ENCODE measurements at regions not wholly inside any gene's neighbourhood (a gene's known extent, or its start where the extent isn't known, plus 50 kb on each side); places are given as distances from the start of the nearest gene placed in this dataset.
"Not testable (repeated sequence)": the region's sequence is repeated elsewhere in the genome, so short reads cannot be mapped to it uniquely, and the experiment has no call there.

DNA sequence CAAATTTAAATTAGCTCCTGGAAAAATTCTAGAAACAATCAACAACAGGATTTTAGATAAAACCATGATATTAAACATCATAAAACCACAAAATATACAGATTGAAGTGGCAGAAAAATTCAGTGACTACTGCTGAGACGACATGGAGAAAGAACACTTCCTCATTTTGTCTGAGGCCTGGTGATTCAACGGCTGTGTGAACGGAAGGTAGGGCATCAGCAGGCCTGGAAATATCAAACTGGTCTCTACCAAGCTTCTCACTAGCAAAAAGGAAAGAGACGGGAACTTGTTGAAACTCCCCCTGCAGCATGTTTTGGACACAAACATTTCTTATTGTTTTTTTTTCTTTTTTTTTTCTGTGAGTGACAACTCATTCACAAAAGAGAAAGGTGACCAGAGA, 58.0 kb upstream of the AHI1 start:
- no peak for DNase-seq (ENCODE audit: low read depth in 2 of 2)

DNA sequence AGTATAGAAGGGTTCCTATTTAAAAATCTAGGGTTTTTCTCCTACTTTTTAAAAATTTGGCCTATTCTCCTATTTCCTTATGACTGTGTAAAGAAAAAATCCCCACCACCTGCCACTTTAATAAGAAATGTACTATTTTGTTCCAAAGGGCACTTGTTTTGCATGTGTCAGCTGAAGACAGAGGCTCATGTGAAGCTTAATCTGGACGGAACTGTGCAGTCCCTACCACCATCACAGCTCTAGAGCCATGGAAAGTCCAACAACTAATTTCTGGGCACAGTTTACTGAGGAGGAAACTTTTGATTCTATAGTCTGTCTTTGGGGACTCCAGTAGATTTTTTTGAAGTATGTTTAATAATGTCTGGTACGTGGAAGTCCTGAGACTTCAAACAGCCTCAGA, 60.0 kb upstream of the AHI1 start:
- no peak for DNase-seq (ENCODE audit: low read depth in 2 of 2)

DNA sequence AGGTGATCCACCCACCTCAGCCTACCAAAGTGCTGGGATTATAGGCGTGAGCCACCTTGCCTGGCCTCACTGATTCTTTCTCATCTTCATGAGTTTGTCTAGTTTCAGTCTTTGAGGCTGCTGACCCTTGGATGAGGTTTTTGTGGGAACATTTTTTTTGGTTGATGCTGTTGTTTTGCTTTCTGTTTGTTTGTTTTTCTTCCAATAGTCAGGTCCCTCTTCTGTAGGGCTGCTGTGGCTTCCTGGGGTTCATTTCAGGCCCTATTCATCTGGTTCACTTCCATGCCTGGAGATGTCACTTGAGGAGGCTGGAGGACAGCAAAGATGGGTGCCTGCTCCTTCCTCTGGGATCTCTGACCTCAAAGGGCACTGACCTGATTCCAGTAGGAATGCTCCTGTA, 68.1 kb upstream of the AHI1 start:
- not testable (repeated sequence) for DNase-seq (ENCODE audit: low read depth in 2 of 2)

DNA sequence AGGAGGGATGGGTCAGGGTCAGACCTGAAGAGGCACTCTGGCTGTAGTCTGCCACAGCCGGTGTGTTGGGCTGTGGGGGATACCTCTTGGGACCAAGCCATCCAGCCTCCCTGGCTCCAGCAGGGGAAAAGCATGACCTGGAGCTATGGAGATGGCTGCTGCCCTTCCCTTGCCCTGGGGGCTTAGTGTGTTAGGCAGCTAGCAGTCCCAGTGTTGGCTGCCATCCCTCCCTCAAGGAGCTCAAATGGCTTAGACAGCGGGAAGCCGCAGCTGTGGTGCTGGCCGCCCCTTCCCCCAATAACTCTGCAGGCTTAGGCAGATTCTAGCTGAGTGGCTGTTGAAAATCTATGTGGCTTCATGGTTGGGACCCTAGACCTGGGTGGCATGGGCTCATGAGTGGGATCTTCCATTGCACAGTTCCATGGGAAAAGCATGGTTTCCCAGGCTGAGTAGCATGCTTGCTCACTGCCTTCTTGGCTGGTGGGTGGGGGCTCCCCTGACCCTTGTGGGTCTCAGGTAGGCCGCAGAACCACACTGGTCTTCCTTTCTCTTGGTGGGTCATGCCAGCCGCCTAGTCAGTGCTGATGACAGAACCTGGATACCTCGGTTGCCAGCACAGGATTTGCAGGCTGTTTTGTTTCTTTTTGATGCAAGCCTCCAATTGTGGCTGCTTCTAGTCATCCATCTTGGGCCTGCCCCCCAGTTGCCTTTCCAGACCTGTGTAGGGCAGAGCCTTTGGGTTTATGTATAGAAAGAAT, 69.0 kb upstream of the AHI1 start:
- no peak for DNase-seq (ENCODE audit: low read depth in 2 of 2)

DNA sequence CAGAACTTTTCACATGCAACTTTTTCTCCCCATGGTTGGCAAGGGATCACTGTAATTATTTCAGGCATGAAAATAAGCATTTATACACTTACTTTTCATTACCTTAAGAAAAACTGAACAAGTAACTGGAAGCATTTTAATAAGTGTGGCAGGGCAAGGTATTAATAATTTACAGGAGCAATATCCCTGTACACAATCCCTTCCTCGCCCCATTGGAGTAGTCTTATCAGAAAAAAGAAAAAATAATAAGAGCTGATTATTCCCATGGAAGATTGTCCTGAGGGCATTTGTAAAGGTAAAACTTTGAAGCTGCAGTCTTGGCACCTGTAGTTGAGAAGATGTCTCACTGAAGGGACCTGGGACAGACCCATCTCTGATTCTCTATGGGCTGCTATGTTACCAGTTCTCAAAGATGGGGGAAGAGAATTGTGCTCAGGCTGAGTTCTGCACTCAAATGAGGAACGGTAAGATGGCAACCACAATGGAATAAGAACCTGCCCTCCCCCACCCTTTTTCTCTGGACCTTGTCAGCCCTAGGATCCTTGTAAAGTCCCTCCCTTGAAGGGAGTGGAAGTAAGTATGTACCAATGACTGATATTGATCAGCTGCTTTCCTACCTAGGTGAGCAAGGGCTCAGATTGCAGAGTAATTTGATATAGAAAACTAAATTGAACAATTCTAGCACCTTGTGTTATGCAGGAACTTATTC, 70.0 kb upstream of the AHI1 start:
- DNase-seq (ENCODE audit: low read depth in 2 of 2) = no peak

DNA sequence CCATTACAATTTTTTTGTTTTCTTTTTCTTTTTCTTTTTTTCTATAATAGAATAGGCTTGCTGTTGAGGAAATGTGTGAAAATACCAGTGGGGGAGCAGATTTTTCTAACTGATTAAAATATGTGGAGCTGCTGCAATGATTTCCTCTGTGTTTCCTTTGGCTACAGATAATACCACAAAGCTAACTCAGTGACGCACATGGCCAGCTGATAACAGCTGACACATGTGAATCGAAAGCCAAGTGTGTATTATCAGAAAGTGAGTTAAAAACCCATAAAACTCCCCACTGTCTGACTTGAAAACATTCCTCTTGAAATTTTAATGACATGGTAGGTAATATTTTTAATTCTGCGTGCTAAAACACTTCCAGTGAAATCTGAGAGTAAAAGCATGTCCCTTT, 70.8 kb upstream of the AHI1 start:
- peak in 1 of 2 donors; percentile 17 for DNase-seq (ENCODE audit: low read depth in 2 of 2)

DNA sequence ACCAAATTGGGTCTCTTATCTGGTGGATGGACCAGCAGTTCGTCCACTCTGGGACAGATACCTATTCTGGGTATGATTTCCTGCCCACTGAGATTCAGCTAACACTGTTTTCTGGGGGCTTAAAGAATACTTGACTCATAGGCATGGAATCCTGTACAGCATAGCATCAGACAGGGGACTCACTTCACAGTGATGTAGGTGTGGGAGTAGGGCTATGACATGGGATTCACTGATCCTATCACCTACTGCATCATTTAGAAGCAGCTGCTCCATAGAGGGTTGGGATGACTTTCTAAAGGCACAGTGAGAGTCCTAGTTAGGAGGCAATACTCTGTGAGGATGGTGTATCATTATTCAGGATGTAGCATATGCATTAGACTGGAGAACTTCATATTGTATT, 74.5 kb upstream of the AHI1 start:
- no peak for DNase-seq (ENCODE audit: low read depth in 2 of 2)

DNA sequence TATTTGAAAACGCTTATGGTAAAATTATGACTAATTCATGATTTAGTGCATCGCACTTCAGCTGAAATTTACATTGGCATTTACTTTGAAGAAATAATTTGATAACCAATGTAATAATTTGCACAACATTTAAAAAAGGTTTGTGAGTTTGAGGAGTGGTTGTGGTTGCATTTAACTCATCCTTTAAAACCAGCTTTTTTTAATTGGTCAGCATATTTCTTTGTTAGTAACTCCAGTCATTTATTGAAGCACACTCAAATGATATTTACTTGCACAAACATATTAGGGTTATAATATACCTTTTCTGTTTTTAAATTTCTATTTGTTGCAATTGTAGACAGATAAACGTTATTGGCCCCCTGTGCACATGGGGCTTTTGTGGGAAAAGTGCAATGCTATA, 78.1 kb upstream of the AHI1 start:
- DNase-seq (ENCODE audit: low read depth in 2 of 2) = no peak

DNA sequence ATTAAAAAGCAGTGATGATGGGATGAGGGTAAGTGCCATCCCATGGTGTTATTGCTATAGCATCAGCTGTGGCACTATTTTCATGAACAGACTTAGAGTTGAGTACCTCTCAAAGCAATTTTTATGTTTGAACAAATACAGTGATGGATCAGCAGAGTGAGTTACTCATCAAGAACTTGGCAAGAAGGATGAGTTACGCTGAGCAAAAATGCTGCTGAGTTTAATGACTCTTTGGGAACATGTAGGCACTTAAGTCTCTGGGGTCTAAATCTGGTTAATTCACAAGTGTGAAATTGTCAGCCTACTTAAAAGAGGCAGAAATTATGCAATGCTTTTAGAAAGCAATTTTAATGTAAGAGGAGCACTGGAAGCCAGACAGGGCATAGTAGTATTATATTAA, 78.5 kb upstream of the AHI1 start:
- no peak for DNase-seq (ENCODE audit: low read depth in 2 of 2)

DNA sequence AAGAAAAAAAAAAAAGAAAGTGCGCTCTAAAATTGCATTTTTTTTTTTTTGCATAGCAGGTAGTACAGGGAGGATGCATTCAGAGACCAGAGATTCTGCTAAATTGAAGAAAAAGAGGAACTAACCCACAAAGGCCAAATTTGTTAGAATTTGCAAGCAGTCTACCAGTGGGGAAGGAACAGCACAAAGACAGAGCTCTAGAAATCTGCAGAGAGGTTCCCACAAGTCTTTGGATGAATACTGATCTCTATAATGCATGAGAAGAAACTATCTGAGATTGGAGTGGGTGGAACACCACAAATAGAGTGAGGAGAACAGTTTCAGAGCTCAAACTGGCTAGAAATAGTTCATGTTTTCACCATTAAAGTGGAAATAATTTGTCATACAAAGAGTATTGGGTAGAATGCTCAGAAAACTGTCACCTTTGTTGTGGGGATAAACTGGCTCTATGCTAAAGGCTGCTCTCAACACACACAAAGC, 79.6 kb upstream of the AHI1 start:
- no peak for DNase-seq (ENCODE audit: low read depth in 2 of 2)

DNA sequence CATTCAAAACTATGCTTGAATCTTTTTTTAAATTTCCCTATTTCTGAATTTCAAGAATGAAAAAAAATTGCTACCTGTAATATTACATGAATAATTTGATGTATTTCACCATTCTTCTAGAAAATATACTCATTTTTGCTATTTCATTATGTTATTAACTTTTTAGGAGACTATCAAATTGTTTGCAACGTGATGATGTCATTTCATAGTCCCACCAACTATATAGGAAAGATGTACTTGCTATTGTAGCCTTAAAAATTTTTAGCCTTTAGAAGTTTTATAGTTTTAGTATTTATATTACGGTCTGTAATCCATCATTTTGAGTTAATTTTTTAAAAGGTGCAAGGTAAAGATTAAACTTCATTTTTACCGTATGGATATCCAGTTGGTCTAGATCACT, 81.4 kb upstream of the AHI1 start:
- DNase-seq (ENCODE audit: low read depth in 2 of 2) = no peak

DNA sequence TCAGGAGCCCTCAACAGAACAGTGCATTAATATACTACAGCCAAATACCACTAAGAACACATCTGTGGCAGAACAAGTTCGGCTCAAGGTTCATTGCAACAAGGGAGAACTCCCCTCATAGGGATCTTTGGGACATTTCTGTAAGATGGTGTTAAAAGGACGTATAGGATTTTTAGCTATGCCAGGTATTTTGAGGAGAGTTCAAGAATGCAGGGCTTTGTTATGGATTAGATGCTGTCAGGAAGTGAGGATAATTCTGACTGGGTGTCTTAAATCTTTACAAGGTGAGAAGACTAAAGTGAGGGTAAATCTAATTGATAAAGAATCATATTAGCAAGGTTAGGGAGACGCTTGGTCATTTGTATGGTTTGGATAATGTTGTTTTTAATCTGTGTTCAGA, 83.7 kb upstream of the AHI1 start:
- no peak for DNase-seq (ENCODE audit: low read depth in 2 of 2)

DNA sequence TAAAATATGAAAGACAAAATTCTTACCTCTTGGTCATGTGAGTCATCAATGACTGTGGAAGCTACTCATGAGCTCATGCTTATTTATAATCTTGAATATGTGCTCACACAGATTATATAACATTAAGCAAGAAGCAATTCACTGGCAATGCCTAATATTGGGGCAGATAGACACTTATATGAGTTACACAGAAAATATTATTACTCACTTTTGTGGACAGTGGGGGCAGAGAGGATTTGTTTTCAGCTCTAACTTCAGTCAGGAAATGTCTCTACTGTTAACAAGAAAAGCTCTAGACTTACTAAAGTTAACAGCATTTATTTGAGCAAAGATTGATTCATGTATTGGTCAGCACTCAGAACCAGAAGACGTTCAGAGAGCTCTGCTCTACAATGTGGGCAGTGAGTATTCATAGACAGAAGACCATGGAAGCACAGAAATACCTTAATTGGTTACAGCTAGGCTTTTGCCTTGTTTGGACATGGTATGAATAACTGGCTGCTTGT, 85.8 kb upstream of the AHI1 start:
- no peak for DNase-seq (ENCODE audit: low read depth in 2 of 2)

DNA sequence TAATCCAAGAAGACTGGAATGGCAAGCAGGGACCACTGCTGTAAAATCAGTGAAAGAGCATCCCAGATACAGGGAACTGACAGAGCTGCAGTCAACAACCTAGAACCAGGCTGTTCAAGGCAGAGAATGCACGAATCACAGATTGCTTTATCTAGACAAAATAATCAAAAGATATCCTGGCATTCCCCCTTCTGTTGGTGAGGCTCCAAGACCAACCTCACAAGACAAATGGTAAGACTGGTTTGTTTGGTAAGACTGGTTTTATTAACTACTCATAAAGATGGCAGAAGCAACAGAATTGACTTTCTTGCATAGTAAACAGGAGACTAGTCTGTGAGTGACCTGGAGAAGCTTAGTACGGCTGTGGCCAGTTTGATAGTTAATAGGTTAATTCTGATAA, 88.8 kb upstream of the AHI1 start:
- DNase-seq (ENCODE audit: low read depth in 2 of 2) = no peak

DNA sequence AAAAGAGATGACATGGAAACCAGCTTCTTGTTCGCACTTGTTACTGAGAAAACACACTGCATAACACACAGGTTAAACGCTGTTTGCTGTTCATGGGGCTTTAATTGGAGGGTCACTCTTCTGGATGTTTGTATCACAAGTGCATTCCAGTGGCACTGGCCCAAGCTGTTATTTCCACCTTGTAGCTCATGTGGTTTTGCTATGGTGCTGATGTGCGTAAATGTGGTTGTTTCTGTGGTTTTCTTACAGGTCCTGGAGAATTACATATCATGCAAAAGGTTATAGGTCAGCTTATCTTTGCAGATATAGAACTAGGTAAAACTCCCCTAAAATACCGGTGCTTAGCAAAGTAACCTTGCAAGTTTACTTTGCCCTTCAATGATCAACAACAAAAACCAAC, 89.3 kb upstream of the AHI1 start:
- no peak for DNase-seq (ENCODE audit: low read depth in 2 of 2)

DNA sequence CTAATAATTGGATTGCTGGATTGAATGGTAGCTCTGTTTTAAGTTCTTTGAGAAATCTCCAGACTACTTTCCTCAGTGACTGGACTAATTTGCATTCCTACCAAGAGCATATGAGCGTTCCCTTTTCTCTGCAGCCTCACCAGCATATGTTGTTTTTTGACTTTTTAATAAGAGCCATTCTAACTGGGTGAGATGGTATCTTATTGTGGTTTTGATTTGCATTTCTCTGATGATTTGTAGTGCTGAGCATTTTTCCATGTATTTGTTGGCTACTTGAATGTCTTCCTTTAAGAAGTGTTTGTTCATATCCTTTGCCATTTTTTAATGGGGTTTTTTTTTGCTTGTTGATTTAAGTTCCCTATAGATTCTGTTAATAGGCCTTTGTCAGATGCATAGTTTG, 94.7 kb upstream of the AHI1 start:
- DNase-seq (ENCODE audit: low read depth in 2 of 2) = no peak

DNA sequence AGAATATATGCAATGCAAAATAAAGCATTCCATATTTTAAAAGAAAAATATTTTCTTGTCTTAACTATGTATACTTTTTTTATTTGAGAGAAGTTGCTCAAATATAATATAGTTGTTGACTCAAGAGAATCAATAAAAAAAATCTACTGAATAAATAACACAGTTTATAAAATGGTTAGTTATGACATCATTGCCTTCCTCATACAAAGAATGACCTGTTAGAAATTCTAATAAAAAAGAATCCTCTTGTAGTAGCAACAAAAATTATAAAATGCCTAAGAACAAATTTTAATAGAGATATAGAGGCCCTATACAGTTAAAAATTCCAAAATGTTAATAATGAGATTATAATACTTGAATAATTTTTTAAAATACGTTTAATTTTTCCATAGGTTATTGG, 96.5 kb upstream of the AHI1 start:
- DNase-seq (ENCODE audit: low read depth in 2 of 2) = no peak

DNA sequence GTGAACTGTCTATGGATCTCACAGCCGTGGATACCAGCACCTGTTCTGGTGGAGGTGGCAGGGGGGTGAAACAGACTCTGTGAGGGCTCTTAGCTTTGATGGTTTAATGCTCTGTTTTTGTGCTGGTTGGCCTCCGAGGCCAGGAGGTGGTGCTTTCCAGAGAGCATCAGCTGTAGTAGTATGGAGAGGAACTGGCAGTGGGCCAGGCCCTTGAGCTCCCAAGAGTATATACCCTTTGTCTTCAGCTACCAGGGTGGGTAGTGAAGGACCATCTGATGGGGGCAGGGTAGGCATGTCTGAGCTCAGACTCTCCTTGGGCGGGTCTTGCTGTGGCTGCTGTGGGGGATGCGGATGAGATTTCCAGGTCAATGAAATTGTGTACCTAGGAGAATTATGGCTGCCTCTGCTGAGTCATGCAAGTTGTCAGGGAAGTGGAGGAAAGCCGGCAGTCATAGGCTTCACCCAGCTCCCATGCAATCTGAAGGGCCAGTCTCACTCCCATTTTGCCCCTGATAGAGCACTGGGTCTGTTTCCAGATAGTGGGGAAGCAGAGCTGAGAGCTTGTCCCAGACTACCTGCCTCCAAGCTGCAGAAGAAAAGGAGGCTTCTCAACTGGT, 102.7 kb upstream of the AHI1 start:
- no peak for DNase-seq (ENCODE audit: low read depth in 2 of 2)

DNA sequence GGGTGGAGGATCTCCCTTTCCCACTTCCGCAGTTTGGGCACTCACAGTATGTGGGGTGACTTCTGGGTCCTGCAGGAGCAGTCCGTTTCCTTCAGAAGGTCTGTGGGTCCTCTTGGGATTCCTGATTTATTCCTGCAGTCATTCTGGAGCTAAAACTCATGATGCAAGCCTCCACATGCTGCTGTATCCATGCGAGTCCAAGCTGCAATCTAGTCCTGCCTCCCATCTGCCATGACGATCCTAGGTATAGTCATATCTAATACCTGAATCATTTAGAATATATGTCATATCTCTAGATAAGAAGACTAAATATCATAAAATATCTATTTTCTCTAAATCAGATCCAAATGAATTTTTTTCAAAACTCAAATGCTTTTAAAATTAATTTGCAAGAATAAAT, 103.4 kb upstream of the AHI1 start:
- DNase-seq (ENCODE audit: low read depth in 2 of 2) = no peak

DNA sequence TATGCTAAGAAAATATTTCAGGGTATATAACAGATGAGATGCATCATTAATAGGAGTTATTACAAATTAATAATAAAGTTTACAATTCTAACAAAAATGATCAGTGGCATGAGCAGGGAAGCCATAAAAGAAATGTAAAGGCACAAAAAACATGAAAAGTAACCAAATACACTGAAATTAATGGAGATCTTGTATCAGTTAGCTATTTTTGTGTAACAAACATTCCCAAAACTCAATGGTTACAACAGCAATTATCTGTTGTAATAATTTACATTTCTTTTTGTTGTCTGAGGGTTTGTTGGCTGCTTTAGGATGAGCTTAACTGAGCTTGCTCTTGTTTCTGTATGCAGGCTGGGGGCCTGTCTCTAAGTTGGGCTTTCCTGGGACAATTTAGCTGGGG, 104.3 kb upstream of the AHI1 start:
- DNase-seq (ENCODE audit: low read depth in 2 of 2) = no peak

DNA sequence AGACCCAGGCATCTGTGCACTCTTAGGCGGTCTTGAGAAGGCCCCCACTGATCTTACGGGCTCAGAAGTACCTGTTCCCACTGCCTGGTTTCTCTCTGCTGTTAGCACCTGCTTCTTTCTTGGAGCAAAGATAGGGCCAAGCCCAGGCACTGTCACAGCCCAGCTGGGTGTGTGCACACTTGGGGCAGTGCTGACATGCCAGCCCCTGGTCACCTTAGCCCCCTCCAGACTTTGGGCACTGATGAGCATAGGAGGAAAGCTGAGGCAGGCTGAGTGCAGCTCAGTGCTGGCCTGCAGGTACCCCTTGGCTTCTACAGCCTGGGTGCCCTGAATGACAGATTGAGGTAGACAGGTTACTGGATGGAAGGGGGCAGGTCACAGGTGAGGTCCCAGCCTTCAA, 105.7 kb upstream of the AHI1 start:
- DNase-seq (ENCODE audit: low read depth in 2 of 2) = no peak

DNA sequence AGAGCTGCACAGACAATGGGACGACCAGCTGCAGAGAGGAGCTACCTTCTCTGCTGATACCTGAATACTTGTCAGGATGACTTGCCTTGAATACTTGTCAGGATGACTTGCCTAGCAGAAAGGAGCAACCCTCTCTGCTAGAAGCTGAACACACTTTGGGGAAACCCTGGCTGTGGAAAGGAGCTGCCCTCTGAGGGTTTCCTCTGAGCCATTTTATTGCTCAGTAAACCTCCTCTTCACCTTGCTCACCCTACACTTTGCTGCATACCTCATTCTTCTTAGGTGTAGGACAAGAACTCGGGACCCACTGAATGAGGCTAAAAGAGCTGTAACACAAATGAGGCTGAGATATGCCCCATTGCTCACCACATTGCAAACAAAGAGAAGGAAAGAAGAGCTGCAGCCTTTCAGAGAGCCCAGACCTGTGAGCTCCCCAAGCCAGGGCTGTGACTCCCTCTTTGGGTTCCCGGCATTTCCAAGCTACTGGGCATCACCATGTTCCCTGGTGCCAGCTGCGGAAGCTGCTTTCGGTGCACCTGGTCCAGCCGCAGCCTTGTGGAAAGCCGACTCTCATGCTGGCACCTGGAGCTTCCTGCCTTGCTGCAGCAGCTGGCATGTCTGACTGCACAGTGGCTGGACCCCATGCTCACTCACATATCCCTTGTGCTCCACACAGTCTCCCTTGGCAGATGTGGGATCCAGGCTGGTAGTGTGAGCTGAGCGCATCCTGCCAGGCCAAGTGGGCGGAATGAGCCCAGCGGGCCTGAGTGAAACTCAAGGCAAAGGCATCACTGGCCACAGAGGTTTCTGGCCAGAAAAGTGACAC, 106.7 kb upstream of the AHI1 start:
- DNase-seq (ENCODE audit: low read depth in 2 of 2) = no peak

All from stimulated activated CD8-positive, alpha-beta memory T cell treated with anti-CD3 and anti-CD28 coated beads, Interleukin-2, amount 100 ng/mL, for 1 hour (primary cell).